Stimulated activated effector memory CD8-positive, alpha-beta T cell treated with anti-CD3 and anti-CD28 coated beads, Interleukin-12 subunit alpha, Interleukin-12 subunit beta, amount 100 ng/mL, for 72 hours (primary cell): ENCODE measurements at regions not wholly inside any gene's neighbourhood (a gene's known extent, or its start where the extent isn't known, plus 50 kb on each side); places are given as distances from the start of the nearest gene placed in this dataset.

ENCODE experiments used
- ATAC-seq: fragments of 150-1000 bp; cut with Tn5 transposase; 2 replicates; pipeline ENCODE4 v1.10.0; 2021
- DNase-seq, 2 donors: peaks; one replicate each; pipeline ENCODE4 v3.0.0; 2021 to 2022; ENCODE audit warnings: low spot score in 2 of 2
- H3K27ac Mint-ChIP-seq: one replicate; pipeline ENCODE4 v1.8.0; 2022; ENCODE audit warnings: mild to moderate bottlenecking, mixed read lengths
- H3K36me3 Mint-ChIP-seq: one replicate; pipeline ENCODE4 v1.8.0; 2022; ENCODE audit warnings: mild to moderate bottlenecking, mixed read lengths
- H3K4me1 Mint-ChIP-seq: one replicate; pipeline ENCODE4 v1.8.0; 2022; ENCODE audit warnings: mixed read lengths
- H3K4me3 Mint-ChIP-seq: one replicate; pipeline ENCODE4 v1.8.0; 2022; ENCODE audit warnings: mild to moderate bottlenecking, mixed read lengths
- H3K9me3 Mint-ChIP-seq: one replicate; pipeline ENCODE4 v1.8.0; 2022; ENCODE audit warnings: mixed read lengths

GRCh38 chr4:37130465-37130864 is 114.1 kb upstream of the NWD2 start:
- H3K4me1 Mint-ChIP-seq: no peaks in the 10 kb centered on the region
- no peaks in the 10 kb centered on the region for H3K36me3 Mint-ChIP-seq
- no peaks in the 10 kb centered on the region for H3K9me3 Mint-ChIP-seq
- ATAC-seq (no peak), DNase-seq (no peak)
- no peak overlapping the region for H3K27ac Mint-ChIP-seq
- H3K4me3 Mint-ChIP-seq: no peak overlapping the region

DNA sequence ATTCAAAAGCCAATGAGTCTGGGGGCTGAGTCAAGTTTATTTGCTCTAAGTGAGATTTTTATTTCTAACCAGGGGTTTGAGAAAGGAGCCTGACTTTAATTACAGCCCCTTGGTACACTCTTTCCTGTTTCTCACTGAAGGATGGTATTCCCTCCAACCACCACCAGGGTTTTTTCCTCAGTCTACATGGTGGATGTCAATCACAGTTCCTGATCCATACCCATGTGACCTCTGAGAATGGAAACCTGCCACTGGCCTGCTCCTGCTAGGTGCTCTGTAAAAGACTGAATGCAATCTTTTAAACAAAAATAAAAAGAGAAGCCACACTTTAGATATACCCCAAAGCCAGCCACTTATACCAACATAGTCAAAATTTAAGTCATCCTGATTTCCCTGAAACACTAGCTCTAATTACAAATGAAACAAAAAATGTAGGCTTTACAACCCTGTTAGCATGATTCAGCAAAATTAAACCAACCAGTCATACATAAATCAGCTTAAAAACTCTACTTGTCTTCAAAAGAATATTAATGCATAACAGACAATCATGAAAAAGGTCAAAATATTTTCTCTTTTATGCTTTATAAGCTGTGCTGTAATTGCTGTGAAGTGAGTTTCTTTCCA is 112.1 kb upstream of the NWD2 start:
- Mint-ChIP-seq H3K36me3 (no peaks in the 10 kb centered on the region), H3K9me3 (no peaks in the 10 kb centered on the region), H3K4me3 (no peak overlapping the region), H3K4me1 (no peaks in the 10 kb centered on the region), H3K27ac (no peak overlapping the region)
- DNase-seq (no peak), ATAC-seq (no peak)

DNA sequence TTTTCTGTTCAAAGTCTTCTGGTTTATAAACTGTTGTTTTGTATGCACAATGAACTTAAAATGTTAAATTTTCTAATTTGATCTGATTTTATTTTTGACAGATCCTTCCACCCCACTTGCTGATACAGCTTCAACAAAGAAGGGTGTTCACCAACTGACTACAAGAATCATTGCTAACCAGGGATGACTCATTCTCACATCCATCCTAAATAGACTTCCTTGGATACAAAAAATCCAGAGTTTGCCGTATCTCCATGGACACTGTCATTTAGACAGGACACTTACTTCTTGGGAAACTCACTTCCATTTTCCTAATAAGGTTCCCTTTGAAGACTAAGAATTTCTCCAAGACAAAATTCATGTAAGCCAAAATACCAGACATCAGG is 111.6 kb upstream of the NWD2 start:
- H3K9me3 Mint-ChIP-seq: no peaks in the 10 kb centered on the region
- no peak for ATAC-seq
- no peaks in the 10 kb centered on the region for H3K36me3 Mint-ChIP-seq
- DNase-seq: no peak
- H3K27ac Mint-ChIP-seq: no peak overlapping the region
- H3K4me1 Mint-ChIP-seq: no peaks in the 10 kb centered on the region
- no peak overlapping the region for H3K4me3 Mint-ChIP-seq

GRCh38 chr4:37138019-37138653 is 106.4 kb upstream of the NWD2 start:
- no peak overlapping the region for H3K27ac Mint-ChIP-seq
- ATAC-seq: no peak
- no peak overlapping the region for H3K4me3 Mint-ChIP-seq
- no peaks in the 10 kb centered on the region for H3K4me1 Mint-ChIP-seq
- H3K9me3 Mint-ChIP-seq: peaks cover 3% of the 10 kb centered on the region
- H3K36me3 Mint-ChIP-seq: no peaks in the 10 kb centered on the region
- DNase-seq: no peak

DNA sequence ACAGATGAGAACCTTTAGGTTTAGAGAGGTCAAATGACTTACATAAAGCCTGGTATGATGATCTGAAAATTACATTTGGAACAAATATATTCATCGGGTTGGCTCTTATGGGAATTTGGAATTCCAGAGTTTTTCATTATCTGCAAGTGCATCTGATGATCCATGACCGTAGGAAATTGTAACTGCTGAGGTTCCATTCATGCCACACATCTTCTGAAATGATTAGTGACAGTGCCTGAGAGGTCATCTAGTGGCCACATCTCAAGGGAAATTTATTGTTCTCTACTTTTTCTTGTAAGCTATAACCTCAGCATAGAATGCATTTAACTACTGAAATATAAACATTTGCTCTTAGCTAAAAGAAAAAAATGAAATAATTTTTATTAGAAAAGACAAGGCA is 105.8 kb upstream of the NWD2 start:
- Mint-ChIP-seq H3K36me3 (no peaks in the 10 kb centered on the region), H3K9me3 (peaks cover 3% of the 10 kb centered on the region), H3K27ac (no peak overlapping the region), H3K4me3 (no peak overlapping the region), H3K4me1 (no peaks in the 10 kb centered on the region)
- ATAC-seq: no peak
- no peak for DNase-seq

DNA sequence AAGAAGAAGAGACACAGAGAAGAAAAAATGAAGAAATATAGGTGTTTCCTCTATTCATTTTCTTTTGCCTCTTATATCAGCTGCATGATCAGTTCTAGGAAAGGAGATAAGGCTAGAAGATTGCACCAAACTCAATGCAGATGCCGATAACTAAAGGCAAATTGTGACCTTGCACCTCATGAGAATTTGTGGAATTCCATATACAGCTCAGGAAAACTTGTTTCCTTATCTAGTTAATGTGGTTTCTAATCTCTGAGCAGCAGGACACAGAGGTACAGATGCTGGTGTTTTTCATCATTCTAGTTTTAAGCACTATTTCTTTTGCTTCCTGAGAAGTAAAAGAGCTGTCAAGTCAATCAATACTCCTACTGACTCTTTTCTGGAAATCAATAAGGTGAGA is 104.6 kb upstream of the NWD2 start:
- Mint-ChIP-seq H3K36me3 (no peaks in the 10 kb centered on the region), H3K4me3 (no peak overlapping the region), H3K4me1 (no peaks in the 10 kb centered on the region), H3K27ac (no peak overlapping the region), H3K9me3 (peaks cover 3% of the 10 kb centered on the region)
- no peak for DNase-seq
- no peak for ATAC-seq

- Mint-ChIP-seq H3K36me3 (no peaks in the 10 kb centered on the region), H3K4me3 (no peak overlapping the region), H3K9me3 (peaks cover 1% of the 10 kb centered on the region), H3K4me1 (no peaks in the 10 kb centered on the region), H3K27ac (no peak overlapping the region)
- no peak for ATAC-seq
- no peak for DNase-seq
Observed at GRCh38 chr4:37146260-37146659, 98.3 kb upstream of the NWD2 start.

DNA sequence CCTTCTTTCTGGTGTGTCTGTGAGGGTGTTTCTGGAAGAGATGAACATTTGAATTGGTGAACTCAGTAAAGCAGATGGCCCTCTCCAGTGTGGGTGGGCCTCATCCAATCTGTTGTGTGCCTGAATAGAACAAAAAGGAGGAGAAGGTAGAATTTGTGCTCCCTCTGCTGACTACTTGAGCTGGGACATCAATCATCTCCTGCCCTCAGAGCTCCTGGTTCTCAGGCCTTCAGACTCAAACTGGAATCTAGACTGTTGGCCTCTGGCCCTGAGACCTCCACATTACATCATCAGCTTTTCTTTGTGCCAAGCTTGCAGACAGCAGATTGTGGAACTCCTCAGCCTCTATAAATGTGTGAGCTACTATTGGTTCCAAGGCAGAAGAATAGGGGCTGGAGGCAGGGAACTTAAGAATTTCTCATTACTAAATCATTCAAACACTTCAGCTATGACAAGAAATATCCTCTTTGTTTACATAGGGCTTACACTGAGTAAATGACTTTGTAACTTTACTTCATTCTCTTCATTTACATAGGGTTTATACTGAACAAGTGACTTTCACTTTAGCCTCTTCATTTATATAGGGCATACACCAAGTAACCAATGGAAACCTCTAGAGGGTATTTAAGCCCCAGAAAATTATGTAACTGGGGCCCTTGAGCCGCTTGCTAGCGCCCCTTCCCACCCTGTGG is 86.9 kb upstream of the NWD2 start:
- Mint-ChIP-seq H3K27ac (no peak overlapping the region), H3K36me3 (no peaks in the 10 kb centered on the region), H3K9me3 (no peaks in the 10 kb centered on the region), H3K4me1 (no peaks in the 10 kb centered on the region), H3K4me3 (no peak overlapping the region)
- DNase-seq (no peak), ATAC-seq (no peak)

GRCh38 chr4:37160653-37161052 is 83.9 kb upstream of the NWD2 start:
- Mint-ChIP-seq H3K9me3 (no peaks in the 10 kb centered on the region), H3K4me1 (no peaks in the 10 kb centered on the region), H3K36me3 (no peaks in the 10 kb centered on the region), H3K4me3 (no peak overlapping the region), H3K27ac (no peak overlapping the region)
- ATAC-seq (no peak), DNase-seq (no peak)

DNA sequence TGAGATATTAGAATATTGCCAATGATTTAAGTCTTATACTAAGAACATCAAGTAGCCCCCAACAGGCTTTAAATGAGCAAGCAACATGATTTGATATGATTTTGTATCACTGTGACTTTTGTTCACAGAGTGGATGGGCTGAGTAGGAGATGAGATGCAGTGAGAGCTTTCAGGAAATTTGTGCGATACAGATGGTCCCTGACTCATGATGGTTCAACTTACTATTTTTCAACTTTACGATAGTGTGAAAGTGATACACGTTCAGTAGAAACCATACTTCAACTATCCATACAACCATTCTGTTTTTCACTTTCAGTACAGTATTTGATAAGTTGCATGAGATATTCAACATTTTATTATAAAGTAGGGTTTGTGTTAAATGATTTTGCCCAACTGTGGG is 78.7 kb upstream of the NWD2 start:
- DNase-seq: no peak
- H3K27ac Mint-ChIP-seq: no peak overlapping the region
- H3K4me3 Mint-ChIP-seq: no peak overlapping the region
- no peaks in the 10 kb centered on the region for H3K9me3 Mint-ChIP-seq
- ATAC-seq: no peak
- no peaks in the 10 kb centered on the region for H3K4me1 Mint-ChIP-seq
- no peaks in the 10 kb centered on the region for H3K36me3 Mint-ChIP-seq

- peaks cover 3% of the 10 kb centered on the region for H3K9me3 Mint-ChIP-seq
- no peak for DNase-seq
- H3K4me1 Mint-ChIP-seq: no peaks in the 10 kb centered on the region
- no peak for ATAC-seq
- no peak overlapping the region for H3K4me3 Mint-ChIP-seq
- H3K36me3 Mint-ChIP-seq: no peaks in the 10 kb centered on the region
- H3K27ac Mint-ChIP-seq: no peak overlapping the region
Observed at GRCh38 chr4:37169956-37170355, 74.6 kb upstream of the NWD2 start.

DNA sequence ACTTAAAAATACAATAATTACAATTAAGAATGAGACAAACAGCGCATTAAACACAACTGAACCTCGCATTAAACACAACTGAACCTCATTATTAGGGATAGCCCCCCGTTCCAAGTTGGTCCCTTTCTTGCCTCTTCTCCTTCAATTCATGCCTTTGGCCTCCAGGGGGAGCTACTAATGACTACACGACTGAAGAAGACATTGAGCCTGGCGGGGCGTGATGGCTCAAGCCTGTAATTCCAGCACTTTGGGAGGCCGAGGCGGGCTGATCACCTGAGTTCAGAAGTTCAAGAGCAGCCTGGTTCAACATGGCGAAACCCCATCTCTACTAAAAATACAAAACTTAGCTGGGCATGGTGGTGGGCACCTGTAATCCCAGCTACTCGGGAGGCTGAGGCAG is 56.4 kb upstream of the NWD2 start:
- ATAC-seq (no peak), DNase-seq (no peak)
- Mint-ChIP-seq H3K27ac (no peak overlapping the region), H3K36me3 (no peaks in the 10 kb centered on the region), H3K4me3 (no peak overlapping the region), H3K9me3 (peaks cover 3% of the 10 kb centered on the region), H3K4me1 (no peaks in the 10 kb centered on the region)
